ENCODE measurements at regions not wholly inside any gene's neighbourhood (a gene's known extent, or its start where the extent isn't known, plus 50 kb on each side); places are given as distances from the start of the nearest gene placed in this dataset.

- TF ChIP-seq ZNF398 (tag by site-specific recombination; IDR thresholded peaks at IDR 0.05), result no peak
- TF ChIP-seq ZNF416 (tag by site-specific recombination; IDR thresholded peaks at IDR 0.05), result no peak
Measured at GRCh38 chr16:17050468-17050867, 420.3 kb downstream of the XYLT1 start (continued).

All from HEK293 (cell line).